ENCODE measurements at regions not wholly inside any gene's neighbourhood (a gene's known extent, or its start where the extent isn't known, plus 50 kb on each side); places are given as distances from the start of the nearest gene placed in this dataset.

DNA sequence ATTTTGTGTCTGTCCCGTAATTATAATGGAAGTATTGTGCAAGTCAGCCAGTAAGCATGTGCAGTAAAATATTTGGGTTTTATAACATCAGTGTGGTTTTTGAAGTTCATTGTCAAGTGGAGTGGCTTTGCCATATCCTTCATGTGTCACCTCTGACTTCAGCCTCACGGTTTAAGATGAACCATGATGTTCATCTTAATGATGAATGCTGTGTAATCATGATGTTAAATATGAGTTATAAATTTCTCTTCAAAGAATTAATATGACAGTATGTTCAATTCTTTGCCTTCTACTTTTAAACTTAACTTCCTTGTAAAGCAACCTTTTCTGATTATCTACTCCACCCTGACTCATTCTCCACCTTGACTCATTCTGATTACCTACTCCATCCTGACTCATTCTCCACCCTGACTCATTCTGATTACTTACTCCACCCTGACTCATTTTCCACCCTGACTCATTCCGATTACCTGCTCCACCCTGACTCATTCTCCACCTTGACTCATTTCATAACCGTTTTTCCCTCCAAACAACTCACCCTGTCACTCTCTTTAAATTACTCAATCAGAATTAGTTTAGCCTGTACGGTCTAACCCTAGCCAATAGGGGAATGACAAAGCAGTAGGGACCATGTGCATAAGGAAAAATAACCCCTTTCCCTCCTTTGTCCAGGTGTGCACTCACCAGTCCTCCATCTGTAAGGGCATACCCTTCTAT lies 50.3 kb upstream of the ANKRD10 start:
- TF ChIP-seq, protein P1, sequence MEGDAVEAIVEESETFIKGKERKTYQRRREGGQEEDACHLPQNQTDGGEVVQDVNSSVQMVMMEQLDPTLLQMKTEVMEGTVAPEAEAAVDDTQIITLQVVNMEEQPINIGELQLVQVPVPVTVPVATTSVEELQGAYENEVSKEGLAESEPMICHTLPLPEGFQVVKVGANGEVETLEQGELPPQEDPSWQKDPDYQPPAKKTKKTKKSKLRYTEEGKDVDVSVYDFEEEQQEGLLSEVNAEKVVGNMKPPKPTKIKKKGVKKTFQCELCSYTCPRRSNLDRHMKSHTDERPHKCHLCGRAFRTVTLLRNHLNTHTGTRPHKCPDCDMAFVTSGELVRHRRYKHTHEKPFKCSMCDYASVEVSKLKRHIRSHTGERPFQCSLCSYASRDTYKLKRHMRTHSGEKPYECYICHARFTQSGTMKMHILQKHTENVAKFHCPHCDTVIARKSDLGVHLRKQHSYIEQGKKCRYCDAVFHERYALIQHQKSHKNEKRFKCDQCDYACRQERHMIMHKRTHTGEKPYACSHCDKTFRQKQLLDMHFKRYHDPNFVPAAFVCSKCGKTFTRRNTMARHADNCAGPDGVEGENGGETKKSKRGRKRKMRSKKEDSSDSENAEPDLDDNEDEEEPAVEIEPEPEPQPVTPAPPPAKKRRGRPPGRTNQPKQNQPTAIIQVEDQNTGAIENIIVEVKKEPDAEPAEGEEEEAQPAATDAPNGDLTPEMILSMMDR (IDR thresholded peaks at IDR 0.05 in 8 of 11, conservative IDR thresholded peaks at IDR 0.05 in 3 of 11): no peak
- TF ChIP-seq POLR2AphosphoS5 (IDR thresholded peaks at IDR 0.05): no peak
- no peak for TF ChIP-seq POLR2A (IDR thresholded peaks at IDR 0.05)
